SW480 (cell line): ENCODE measurements at regions not wholly inside any gene's neighbourhood (a gene's known extent, or its start where the extent isn't known, plus 50 kb on each side); places are given as distances from the start of the nearest gene placed in this dataset.

Experiments
- DNase-seq: peaks from one replicate; pipeline ENCODE4 v3.0.0-alpha.2; 2016; ENCODE audit warnings: low spot score

- DNase-seq, result no peak
These were observed 530.2 kb upstream of the FZD8 start for GRCh38 chr10:36171953-36172940.

- DNase-seq, result no peak
These were observed 529.5 kb upstream of the FZD8 start for GRCh38 chr10:36171556-36171952.

- no peak for DNase-seq
These were observed 528.9 kb upstream of the FZD8 start for GRCh38 chr10:36170943-36171501.

- no peak for DNase-seq
These were observed 528.1 kb upstream of the FZD8 start for GRCh38 chr10:36170142-36170719.

GRCh38 chr10:36168777-36169176 is 526.7 kb upstream of the FZD8 start:
- no peak for DNase-seq

- no peak for DNase-seq
These were observed 522.7 kb upstream of the FZD8 start for GRCh38 chr10:36164556-36165504.

- no peak for DNase-seq
These were observed 521.7 kb upstream of the FZD8 start for GRCh38 chr10:36163827-36164226.

- DNase-seq, result no peak
These were observed 515.4 kb upstream of the FZD8 start for GRCh38 chr10:36157486-36157885.

GRCh38 chr10:36148207-36148606 is 506.1 kb upstream of the FZD8 start:
- DNase-seq, result no peak

- DNase-seq, result no peak
These were observed 505.4 kb upstream of the FZD8 start for GRCh38 chr10:36147529-36147928.

GRCh38 chr10:36141856-36142560 is 499.9 kb upstream of the FZD8 start:
- no peak for DNase-seq

- DNase-seq, result no peak
These were observed 487.0 kb upstream of the FZD8 start for GRCh38 chr10:36129051-36129450.

- no peak for DNase-seq
These were observed 484.0 kb upstream of the FZD8 start for GRCh38 chr10:36126076-36126475.

- no peak for DNase-seq
These were observed 477.4 kb upstream of the FZD8 start for GRCh38 chr10:36119455-36119854.

- no peak for DNase-seq
These were observed 476.2 kb upstream of the FZD8 start for GRCh38 chr10:36118314-36118713.

- DNase-seq, result no peak
These were observed 475.8 kb upstream of the FZD8 start for GRCh38 chr10:36117890-36118289.

GRCh38 chr10:36117231-36117630 is 475.1 kb upstream of the FZD8 start:
- no peak for DNase-seq

GRCh38 chr10:36116731-36117130 is 474.6 kb upstream of the FZD8 start:
- DNase-seq, result no peak

GRCh38 chr10:36116040-36116439 is 473.9 kb upstream of the FZD8 start:
- DNase-seq, result no peak

- no peak for DNase-seq
These were observed 473.3 kb upstream of the FZD8 start for GRCh38 chr10:36115364-36115763.

- DNase-seq, result no peak
These were observed 472.8 kb upstream of the FZD8 start for GRCh38 chr10:36114913-36115312.
